ENCODE measurements at regions not wholly inside any gene's neighbourhood (a gene's known extent, or its start where the extent isn't known, plus 50 kb on each side); places are given as distances from the start of the nearest gene placed in this dataset.

DNA sequence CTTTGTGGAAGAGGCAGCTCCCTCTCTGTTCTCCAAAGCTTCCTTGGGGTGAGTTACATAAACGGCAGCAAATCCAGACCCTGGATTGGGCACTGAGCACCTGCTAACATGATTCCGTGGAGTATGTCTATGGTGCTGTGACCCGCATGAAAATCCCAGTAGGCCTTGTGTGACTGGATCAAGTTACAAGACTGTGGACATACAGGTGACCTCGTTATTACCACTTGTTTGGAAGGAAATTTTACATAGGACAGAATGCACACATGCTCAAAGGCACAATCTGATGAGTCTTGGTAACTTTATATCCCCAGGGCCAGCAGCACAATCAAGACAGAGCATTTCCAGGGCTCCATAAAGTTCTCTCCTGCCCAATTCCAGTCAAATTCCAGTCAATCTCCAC lies 120.2 kb upstream of the OTOS start:
- TF ChIP-seq, protein P1, sequence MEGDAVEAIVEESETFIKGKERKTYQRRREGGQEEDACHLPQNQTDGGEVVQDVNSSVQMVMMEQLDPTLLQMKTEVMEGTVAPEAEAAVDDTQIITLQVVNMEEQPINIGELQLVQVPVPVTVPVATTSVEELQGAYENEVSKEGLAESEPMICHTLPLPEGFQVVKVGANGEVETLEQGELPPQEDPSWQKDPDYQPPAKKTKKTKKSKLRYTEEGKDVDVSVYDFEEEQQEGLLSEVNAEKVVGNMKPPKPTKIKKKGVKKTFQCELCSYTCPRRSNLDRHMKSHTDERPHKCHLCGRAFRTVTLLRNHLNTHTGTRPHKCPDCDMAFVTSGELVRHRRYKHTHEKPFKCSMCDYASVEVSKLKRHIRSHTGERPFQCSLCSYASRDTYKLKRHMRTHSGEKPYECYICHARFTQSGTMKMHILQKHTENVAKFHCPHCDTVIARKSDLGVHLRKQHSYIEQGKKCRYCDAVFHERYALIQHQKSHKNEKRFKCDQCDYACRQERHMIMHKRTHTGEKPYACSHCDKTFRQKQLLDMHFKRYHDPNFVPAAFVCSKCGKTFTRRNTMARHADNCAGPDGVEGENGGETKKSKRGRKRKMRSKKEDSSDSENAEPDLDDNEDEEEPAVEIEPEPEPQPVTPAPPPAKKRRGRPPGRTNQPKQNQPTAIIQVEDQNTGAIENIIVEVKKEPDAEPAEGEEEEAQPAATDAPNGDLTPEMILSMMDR (IDR thresholded peaks at IDR 0.05), result no peak
- TF ChIP-seq POLR2A (IDR thresholded peaks at IDR 0.05), result no peak
